Chondrocyte (in vitro differentiated cells): ENCODE measurements at regions not wholly inside any gene's neighbourhood (a gene's known extent, or its start where the extent isn't known, plus 50 kb on each side); places are given as distances from the start of the nearest gene placed in this dataset.

ENCODE experiments used
- DNase-seq: peaks from one replicate; pipeline ENCODE4 v3.0.0; 2021; ENCODE audit warnings: mixed read lengths, low spot score
- H3K27ac Mint-ChIP-seq: one replicate; pipeline ENCODE4 v1.8.0; 2021; ENCODE audit warnings: mild to moderate bottlenecking, moderate library complexity, mixed read lengths; ENCODE audit not compliant: unreplicated experiment
- H3K27me3 Mint-ChIP-seq: 2 replicates; pipeline ENCODE4 v1.8.0; 2021; ENCODE audit warnings: low read depth, mixed read lengths
- H3K36me3 Mint-ChIP-seq: 2 replicates; pipeline ENCODE4 v1.8.0; 2021; ENCODE audit warnings: low read depth, mixed read lengths
- H3K4me1 Mint-ChIP-seq: 2 replicates; pipeline ENCODE4 v1.8.0; 2021; ENCODE audit warnings: low read depth, mild to moderate bottlenecking, mixed read lengths
- H3K4me3 Mint-ChIP-seq: one replicate; pipeline ENCODE4 v1.8.0; 2021; ENCODE audit warnings: mild to moderate bottlenecking, moderate library complexity, mixed read lengths; ENCODE audit not compliant: unreplicated experiment
- H3K9me3 Mint-ChIP-seq: 2 replicates; pipeline ENCODE4 v1.8.0; 2021; ENCODE audit warnings: low read depth, mixed read lengths
- CTCF ChIP-seq: fragments of 200-600 bp; sonication (generic); IDR thresholded peaks from 2 replicates; pipeline ENCODE4 v1.5.0; 2021; ENCODE audit warnings: antibody characterized with exemption, mild to moderate bottlenecking, moderate library complexity

GRCh38 chr22:49427341-49427740, 400.3 kb downstream of the BRD1 start:
- Mint-ChIP-seq H3K36me3 (no peaks in the 10 kb centered on the region), H3K27me3 (peaks cover 10% of the 10 kb centered on the region), H3K9me3 (peaks cover 4% of the 10 kb centered on the region), H3K4me1 (no peaks in the 10 kb centered on the region), H3K27ac (no peak overlapping the region), H3K4me3 (no peak overlapping the region)
- TF ChIP-seq CTCF = no peak
- no peak for DNase-seq

- Mint-ChIP-seq H3K27ac (no peak overlapping the region), H3K36me3 (no peaks in the 10 kb centered on the region), H3K9me3 (peaks cover 4% of the 10 kb centered on the region), H3K4me1 (no peaks in the 10 kb centered on the region), H3K4me3 (no peak overlapping the region), H3K27me3 (peaks cover 10% of the 10 kb centered on the region)
- DNase-seq = no peak
- TF ChIP-seq CTCF = no peak
Measured at GRCh38 chr22:49426618-49427266, 400.9 kb downstream of the BRD1 start.

- H3K9me3 Mint-ChIP-seq = peaks cover 7% of the 10 kb centered on the region
- no peaks in the 10 kb centered on the region for H3K4me1 Mint-ChIP-seq
- no peak overlapping the region for H3K4me3 Mint-ChIP-seq
- no peaks in the 10 kb centered on the region for H3K36me3 Mint-ChIP-seq
- DNase-seq = no peak
- TF ChIP-seq CTCF = no peak
- H3K27me3 Mint-ChIP-seq = peaks cover 8% of the 10 kb centered on the region
- H3K27ac Mint-ChIP-seq = no peak overlapping the region
Measured at GRCh38 chr22:49426098-49426497, 401.6 kb downstream of the BRD1 start.

GRCh38 chr22:49425356-49425755, 402.3 kb downstream of the BRD1 start:
- Mint-ChIP-seq H3K36me3 (no peaks in the 10 kb centered on the region), H3K27me3 (peaks cover 11% of the 10 kb centered on the region), H3K9me3 (peaks cover 13% of the 10 kb centered on the region), H3K27ac (no peak overlapping the region), H3K4me1 (no peaks in the 10 kb centered on the region), H3K4me3 (no peak overlapping the region)
- no peak for DNase-seq
- TF ChIP-seq CTCF = no peak

GRCh38 chr22:49424893-49425270, 402.8 kb downstream of the BRD1 start:
- Mint-ChIP-seq H3K4me1 (no peaks in the 10 kb centered on the region), H3K27me3 (peaks cover 11% of the 10 kb centered on the region), H3K4me3 (no peak overlapping the region), H3K36me3 (no peaks in the 10 kb centered on the region), H3K9me3 (peaks cover 13% of the 10 kb centered on the region), H3K27ac (no peak overlapping the region)
- no peak for TF ChIP-seq CTCF
- no peak for DNase-seq
